DMS153 treated with DMSO at 0.1 percent for 48 hours (cell line): ENCODE measurements at regions not wholly inside any gene's neighbourhood (a gene's known extent, or its start where the extent isn't known, plus 50 kb on each side); places are given as distances from the start of the nearest gene placed in this dataset.

ENCODE experiments used
- DNase-seq: peaks from one replicate; lab custom pipeline; 2025; ENCODE audit not compliant: unreplicated experiment; lab: John Stamatoyannopoulos, UW

DNA sequence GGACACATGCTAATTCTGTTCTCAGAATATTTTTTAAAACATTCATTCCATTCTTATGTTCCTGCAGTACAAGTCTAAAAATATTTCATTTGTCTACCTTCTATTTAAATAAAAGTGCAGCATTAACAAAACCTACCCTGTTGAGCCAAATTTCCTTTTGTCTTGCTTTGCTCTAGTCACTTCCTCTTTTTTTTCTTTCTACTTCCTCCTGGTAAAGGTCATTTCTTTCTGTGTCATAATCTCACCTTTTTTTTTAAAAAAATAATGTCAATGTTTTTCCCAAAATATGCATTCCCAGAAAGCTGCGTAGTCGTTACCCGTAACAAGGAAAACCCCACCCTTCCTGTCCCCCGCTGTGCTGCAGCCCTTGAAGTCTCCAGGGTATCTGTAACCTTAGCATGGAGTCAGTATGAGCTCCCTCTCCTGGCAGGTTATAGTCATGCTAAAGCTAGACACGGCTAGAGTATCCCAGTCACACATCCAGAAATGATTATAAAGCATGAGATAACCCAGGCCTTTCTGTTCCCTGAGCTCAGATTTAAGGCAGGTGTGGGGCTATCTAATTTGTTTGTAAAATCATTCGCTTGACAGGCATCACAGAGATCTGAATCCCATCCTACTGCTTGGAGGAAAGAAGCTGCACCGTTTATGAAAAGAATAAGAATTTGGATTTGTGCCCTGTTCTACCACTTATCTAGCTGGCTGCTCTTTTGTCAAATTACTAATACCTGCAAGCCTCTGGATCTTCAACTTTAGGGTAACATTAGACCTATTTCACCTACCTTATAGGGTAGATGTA, 51.1 kb upstream of the EED start:
- peak; percentile 91 for DNase-seq

DNA sequence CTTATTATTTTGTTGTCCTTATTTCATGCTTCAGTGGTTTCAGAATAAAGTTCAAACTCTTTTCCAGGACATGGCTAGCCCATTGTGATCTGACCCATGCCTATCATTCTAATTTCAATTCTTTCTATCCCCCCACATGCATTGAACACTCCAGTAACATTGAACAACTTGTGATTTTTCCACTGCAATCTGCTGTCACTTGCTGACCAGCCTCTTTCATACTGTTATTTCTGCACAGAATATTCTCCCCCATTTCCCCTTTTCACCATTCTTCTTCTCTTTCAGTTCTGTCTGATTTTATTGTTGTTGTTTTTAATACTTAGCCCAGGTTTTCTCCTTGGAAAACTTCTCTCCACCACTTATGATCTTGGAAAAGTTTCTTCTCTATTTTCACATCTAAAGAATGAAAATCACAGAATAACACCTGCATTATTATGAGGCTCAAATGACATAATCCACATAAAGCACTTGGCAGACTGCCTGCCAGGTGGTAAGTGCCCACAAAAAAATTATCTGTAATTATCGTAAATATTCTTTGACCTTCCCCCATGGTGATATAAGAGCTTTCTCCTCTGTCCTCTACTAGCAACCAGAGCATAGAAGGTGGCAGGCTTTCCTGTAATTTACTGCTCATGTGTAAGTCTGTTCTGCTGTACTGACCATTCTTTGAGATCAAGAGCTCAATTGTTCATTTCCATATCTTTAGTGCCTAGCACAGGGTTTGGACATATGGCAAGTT, 51.9 kb upstream of the EED start:
- peak; percentile 36 for DNase-seq

DNA sequence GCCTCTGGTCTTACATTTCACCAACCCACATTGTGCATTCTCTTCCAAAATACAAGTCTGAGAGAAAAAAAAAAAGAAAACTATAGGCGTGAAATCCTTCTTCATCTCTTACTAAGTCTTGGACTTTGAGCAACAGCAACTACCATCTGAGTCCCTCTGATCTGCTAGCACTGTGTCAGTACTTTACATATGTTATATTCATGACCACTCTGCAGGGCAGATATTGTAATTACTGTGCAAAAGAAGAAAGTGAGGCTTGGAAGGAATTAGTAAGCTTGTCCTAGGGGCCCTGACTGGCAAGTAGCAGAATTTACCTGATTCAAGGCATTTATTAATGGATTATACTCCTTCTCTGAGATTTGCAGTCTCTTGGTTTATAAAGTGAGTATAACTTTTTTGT, 52.7 kb upstream of the EED start:
- no peak for DNase-seq

DNA sequence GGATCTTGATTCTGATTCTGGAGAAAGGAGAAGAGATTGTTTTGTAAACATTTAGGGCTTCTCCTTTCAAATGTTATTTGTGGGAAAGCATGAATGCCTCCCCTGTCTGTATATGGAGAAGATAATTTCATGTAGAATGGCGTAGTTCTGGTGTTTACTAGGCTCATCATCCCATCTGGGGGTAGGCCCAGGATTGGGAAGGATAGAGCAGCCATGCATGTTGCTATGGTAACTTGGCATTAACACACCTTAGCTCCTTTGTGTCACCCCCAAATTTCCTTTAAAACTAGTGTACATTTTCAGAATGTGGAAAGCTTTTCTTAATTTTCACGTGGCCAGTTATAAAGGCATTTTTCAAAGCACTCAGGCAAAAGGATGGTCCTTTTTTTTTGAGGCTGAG, 57.5 kb upstream of the EED start:
- DNase-seq = no peak

DNA sequence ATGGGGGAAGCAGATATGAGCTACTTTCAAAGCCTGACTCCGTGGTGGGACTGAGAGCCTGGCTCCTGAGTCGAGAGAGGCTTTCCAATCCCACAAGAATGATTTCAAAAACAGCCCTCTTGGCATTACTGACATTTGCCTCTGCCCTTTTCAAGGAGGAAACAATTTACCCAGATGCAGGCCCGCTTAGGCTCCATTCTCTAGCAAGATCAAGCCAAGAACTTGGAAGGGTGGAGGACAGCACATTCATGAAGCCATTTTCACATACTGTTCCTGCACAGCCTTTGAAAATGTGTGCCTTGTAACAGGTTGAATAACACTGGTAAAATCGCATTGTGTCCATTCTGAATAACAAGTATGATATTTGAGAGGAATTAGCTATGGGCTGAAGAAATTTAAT, 58.2 kb upstream of the EED start:
- no peak for DNase-seq

DNA sequence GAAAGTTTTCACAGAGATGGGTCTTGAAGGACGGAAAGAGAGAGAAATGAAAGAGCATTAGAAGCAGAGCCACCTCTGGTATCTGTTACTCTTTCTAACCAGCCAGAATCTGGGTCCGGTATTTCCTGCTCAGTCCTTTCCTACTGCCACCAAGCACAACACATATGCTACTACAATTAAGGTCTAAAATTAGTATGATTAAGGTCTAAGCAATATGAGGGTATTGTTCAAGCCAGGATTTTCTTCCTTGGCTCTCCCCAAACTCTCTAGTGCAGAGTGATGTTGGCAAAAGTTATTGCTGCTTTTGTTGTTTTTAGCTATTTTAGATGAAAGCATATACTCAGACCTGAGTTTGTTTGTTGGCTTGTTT, 59.2 kb upstream of the EED start:
- no peak for DNase-seq

DNA sequence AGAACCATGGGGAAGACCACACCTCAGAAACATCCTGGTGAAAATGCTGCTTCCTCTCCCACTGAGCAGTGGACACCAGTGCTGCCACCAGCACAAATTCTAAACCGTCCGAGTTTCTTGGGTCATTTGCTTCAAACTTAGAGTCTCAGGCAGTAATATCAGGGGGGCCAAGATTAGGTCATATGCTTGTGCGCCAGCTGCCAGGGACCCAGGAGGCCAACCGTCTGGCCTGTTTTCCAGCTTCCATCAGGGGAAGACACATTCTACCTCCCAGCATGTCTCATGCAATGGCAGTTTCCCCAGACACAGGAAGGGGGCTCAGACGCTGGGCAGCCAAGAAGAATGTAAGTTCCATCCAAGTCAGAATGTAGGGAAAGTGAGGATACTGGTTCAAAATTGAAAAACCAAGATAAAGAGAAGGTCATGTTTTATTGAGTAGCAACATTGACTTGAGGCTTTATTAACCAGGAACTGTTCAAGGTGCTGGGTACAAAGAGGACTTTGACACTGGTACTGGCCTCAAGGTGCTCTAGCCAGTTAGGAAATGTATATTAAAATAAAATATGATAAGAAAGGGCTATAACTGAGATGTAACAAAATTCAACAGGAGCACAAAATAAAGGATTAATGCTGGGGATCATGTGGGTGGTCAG, 59.7 kb upstream of the EED start:
- DNase-seq = no peak

DNA sequence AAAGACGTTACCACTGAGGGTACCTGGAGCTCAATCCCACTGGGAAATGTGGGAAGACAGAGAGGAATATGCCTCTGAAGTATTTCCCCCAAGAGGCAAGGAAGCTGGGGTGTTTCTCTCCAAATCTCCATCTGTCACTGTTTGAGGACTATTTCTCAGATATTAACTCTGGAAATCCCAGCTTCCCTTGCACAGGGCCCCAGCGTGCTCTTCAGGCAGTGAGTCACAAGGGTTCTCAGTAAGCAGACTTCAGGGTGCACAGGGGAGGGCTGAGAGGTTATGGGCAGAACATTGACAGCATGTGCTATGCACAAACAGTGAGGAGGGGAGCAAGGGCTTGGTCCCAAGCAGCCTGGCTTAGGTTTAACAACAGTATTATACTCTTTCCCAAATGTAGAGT, 60.9 kb upstream of the EED start:
- DNase-seq = no peak

DNA sequence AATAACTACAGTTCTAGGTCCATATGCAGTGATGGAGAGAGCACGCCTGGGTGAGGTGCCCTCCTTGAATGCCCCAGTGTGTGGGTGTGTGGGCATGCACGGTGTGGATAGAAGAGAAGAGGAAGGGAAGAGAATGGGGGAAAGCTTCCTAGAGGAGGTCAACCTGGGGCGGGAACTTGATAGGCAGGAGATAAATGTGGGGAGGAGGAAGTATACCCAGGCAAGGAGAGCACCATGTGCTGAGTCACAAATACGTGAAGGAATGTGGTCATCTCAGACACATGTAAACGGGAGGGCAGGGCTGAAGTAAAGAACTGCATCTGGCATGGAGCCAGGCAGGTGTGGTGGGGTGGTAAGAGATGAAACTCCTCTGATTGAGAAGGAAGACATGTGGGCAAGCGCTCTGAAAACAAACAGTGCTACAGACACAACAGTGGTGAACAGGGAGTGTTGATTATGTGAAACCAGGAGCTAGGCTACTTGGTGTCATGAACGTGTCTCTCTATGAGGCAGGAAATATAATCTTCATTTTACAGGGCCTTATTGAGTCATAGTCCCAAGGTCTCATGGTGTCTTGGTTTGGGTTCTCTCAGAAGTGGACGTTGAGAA, 61.5 kb upstream of the EED start:
- no peak for DNase-seq

DNA sequence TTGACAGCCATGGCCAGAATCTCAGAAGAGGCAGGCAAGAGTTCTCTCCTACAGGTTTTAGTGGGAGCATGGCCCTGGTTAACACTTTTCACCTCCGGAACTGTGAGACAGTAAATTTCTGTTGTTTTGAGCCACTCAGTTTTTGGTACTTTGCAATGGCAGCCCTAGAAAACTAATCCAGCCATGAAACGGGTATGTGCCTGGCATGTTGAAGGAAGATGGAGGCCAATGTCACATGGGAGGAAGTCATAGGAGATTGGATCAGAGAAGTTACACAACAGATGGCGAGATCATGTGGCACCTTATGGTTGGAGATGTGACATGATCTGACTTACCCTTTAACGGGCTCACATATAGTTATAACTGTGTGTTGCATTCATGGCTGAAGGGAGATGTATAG, 63.2 kb upstream of the EED start:
- DNase-seq = no peak

DNA sequence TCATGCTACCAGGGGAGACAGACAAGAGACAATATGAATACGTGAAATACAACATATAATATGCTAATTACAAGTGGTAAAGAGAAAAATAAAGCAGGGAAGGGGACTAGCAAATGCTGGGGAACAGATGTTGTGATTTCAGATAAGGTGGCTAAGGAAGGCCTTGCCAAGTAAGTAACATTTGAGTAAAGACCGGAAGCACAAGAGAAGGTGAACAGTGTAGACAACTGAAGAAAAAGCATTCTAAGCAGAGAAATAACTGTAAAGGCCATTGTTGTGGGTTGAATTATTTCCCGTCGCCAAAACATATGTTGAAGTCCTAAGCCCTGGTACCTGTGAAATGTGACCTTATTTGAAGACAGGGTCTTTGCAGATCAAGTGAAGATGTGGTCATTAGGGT, 63.7 kb upstream of the EED start:
- no peak for DNase-seq

DNA sequence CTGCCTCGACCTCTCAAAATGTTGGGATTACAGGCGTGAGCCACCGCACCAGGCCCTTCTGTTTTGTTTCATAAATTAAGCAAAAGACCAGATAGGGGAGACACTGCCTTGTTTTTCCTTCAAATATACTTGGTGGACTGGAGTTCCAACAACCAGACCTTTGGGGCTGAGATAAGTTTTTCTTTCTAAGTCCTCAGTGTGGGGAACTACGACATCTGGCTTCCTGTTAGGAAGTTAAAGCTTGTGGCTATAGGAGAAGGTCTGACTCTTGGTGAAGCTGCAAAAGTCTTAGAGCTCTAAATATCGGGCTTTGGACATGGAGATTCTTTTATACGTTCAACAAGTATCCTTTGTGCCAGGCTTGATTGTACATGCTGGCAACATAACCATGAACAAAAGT, 64.1 kb upstream of the EED start:
- no peak for DNase-seq

DNA sequence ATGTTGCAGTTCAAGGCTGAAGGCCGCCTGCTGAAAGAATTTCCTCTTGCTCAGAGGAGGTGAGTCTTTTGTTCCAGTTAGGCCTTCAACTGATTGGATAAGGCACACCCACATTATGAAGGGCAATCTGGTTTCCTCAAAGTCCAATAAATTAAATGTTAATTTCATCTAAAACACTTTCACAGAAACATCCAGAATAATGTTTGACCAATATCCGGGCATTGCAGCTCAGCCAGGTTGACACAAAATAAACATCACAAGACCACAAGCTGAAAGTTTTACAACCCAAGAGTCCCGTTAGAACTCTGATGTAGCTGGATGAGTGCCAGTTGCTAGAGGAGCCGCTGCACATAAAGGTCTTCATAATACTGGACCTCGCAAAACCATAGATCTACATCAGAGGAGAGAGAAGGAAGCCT, 64.9 kb upstream of the EED start:
- no peak for DNase-seq

DNA sequence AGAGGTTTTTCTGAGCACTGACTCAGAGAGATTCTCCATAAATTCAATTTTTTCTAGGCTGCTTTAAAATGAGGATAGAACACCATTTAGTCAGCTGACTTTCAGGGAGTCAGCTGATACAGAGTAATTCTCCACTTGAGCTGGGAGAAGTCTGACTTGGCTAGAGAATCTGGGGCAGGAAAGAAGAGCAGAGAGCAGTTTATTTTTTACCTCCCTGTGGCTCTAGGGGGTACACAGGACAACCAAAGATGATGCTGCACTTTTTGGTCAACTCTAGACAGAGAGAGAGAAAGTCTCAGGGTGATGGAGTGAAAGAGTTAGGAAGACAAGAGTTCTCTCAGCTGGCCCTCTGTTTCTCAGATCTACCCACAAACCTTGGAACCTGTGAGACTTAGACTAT, 67.3 kb upstream of the EED start:
- no peak for DNase-seq

DNA sequence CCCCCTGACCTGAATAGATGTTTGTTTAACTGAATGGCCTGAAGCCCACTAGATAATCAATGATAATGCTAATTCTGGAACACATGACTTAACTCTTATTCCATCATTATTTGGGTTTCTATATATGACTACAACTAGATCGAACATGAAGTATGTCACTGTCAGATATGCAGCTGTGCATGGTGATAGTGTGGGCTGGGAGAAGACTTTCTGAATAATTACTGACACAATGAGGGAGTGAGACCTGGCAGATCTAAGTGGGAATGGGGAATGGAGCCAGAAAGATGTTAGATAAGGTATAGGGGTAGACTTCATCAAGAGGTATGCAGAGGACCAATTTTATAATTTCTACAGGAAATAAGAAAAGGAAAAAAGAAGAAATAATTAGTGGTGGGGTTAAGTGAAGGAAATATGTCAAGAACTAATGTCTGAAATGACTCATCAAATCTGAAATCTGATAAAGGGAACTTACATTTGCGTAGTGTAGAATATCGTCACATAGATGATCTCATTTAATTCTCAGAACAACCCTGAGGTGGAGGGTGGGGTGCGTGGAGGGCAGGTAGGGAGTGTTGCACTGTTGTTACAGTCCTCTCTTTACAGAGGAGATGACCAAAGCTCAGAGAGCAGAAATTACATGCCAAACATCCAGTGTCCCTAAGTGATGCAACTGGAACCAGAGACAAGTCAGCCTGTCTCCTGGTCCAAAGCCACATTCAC, 68.2 kb upstream of the EED start:
- DNase-seq = no peak

DNA sequence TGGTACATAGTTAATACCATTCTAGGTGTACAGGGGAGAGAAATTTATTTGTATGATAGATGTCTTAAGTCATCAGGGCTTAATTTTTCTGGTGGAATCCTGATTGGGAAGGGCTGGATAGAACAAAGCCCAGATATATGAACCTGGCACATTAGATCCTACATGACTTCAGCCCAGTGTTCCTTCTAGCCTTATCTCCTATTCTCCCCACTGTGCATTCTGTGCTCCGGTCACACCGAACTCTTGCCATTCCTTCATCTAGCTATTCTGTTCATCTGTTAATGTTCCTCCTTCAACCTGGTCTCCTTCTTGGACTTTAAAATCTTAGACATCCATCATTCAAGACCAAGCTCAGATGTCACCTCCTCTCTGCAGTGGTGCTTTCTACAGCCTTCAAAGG, 68.9 kb upstream of the EED start:
- no peak for DNase-seq

DNA sequence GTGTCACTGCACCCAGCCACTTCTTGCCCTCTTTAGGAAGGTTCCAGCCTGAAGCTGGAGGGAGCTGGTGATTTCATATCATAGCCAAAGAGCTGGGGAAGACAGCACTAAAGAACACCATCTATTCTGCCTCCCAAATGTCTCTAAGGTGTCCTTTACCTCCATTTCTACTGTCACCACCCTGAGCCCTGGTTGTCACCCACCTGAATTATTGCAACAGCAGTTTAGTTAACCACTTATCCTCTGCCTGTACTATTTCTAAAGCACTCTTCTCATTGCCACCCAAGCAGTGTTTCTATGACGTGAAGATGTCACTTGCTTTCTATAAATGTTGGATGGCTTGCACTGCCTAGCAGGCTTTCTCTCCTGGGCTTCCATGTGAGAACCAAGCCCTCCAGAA, 69.4 kb upstream of the EED start:
- DNase-seq = no peak

DNA sequence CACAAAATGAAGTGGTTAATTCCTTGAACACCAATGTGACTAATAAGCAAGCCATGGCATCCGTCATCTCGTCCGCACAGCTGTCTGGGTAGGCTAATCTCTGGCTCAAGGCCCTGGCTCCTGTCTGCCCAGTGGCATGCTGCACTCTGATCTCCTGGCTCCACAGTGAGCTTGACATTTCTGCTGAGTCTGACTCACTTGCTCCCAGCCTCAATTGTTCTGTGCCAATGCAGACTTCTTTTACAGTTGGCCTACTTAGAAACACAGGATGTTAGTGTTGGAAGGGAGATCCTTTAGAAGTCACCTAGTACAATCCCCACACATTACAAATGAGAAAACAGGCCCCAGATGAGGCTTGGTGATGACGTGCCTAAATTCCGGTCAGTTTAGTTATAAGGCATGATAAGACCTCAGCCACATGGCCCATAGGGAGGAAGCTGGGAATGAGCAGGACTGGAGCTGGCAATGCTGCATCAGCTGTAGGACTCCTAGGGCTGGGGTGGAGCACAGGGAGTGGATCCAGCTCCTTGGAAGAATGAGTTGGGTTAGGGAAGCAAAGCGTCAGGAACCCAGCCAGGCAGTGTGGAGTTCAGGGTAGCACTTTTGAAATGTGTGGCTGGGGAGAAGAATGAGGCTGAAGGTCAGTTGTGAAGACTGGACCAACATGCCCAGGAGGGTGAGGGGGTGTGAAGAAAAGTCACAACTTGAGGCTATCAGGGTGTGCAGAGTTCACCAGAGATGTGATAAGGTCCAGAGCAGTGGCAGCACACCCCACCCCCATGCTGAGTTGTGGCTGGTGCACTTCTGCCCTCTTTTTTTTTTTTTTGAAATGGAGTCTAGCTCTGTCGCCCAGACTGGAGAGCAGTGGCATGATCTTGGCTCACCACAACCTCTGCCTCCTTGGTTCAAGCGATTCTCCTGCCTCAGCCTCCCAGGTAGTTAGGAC, 70.2 kb upstream of the EED start:
- no peak for DNase-seq

DNA sequence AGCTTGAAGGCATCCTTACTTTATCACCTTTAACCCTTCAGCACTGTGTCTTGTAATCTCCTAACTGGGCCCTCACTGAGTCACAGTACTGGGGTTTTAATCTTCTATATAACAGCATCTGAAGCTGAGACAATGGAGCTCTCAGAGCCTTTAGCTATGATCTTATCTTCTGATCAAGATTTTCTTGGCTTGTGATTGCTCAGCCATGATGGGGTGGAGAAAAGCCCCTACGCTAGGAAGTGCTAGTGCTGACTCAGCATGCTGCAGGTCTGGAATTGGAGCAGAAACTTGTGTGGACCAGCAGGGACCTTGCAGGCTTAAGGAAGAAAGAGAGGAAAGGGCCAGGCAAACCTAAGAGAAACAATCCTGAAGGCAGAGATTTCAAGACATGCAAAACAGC, 71.7 kb upstream of the EED start:
- no peak for DNase-seq

DNA sequence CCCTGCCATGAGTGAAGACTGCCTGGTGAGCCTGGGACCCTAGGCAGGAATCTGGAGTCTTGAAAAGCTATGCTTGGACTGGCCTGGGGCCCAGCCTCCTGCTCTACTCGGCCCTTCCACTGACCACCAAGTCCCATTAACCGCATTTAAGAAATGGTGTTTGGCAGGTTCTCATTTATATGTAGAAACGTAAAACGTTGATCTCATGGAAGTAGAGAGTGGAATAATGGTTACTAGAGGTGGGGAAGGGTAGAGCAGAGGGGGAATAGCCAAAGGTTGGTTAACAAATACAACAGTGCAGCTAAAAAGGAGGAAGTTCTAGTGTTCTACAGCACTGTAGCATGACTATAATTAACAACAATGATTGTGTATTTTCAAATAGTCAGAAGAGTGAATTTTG, 72.9 kb upstream of the EED start:
- no peak for DNase-seq
